HL-60/S4 (cell line): ENCODE measurements at regions not wholly inside any gene's neighbourhood (a gene's known extent, or its start where the extent isn't known, plus 50 kb on each side); places are given as distances from the start of the nearest gene placed in this dataset.
"Not testable (repeated sequence)": the region's sequence is repeated elsewhere in the genome, so short reads cannot be mapped to it uniquely, and the experiment has no call there.

Experiments
- in situ Hi-C: fragments of 300-500 bp; cut with MboI; formaldehyde crosslinking; loops from 2 replicates; pipeline ENCODE4 v1.14.3; 2022; ENCODE audit warnings: low sequenced_read_pairs

GRCh38 chr20:22838001-22838400 is 197.1 kb upstream of the SSTR4 start:
- in situ Hi-C loops = no loop called here

- in situ Hi-C loops = no loop called here
Observed at GRCh38 chr20:22841846-22842245, 193.3 kb upstream of the SSTR4 start.

- in situ Hi-C loops = no loop called here
Observed at GRCh38 chr20:22842793-22843192, 192.3 kb upstream of the SSTR4 start.

- in situ Hi-C loops = no loop called here
Observed at GRCh38 chr20:22844959-22845358, 190.2 kb upstream of the SSTR4 start.

DNA sequence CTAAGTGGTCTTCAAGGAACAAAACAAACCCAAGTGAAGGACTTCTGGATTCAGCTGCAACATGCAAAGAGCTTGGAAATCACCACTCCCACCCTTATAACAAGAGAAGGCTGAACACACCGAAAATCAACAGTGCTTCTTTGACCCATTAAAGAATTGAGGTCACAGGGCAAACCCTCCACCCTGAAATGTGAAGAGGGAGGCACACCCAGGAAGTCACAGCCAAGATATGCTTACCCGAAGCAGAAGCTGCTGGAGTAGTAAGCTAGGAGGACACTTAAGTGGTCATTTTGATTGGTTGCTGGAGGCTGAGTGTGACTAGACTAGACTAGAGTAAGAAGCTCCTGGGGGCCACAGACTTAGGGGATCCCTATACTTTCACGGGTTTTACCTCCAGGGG is 188.2 kb upstream of the SSTR4 start:
- in situ Hi-C loops = no loop called here

DNA sequence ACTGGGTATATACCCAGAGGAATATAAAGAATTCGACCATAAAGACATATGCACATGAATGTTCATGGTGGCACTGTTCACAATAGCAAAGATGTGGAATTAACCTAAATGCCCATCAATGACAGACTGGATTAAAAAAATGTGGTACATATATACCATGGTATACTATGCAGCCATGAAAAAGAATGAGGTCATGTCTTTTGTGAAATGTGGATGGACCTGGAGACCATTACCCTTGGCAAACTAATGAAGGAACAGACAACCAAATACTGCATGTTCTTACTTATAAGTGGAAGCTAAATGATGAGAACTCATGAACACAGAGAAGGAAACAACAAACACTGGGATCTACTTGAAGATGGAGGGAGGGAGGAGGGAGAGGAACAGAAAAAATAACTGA is 186.7 kb upstream of the SSTR4 start:
- in situ Hi-C loops = no loop called here

GRCh38 chr20:22851679-22852346 is 183.3 kb upstream of the SSTR4 start:
- in situ Hi-C loops = not testable (repeated sequence)

DNA sequence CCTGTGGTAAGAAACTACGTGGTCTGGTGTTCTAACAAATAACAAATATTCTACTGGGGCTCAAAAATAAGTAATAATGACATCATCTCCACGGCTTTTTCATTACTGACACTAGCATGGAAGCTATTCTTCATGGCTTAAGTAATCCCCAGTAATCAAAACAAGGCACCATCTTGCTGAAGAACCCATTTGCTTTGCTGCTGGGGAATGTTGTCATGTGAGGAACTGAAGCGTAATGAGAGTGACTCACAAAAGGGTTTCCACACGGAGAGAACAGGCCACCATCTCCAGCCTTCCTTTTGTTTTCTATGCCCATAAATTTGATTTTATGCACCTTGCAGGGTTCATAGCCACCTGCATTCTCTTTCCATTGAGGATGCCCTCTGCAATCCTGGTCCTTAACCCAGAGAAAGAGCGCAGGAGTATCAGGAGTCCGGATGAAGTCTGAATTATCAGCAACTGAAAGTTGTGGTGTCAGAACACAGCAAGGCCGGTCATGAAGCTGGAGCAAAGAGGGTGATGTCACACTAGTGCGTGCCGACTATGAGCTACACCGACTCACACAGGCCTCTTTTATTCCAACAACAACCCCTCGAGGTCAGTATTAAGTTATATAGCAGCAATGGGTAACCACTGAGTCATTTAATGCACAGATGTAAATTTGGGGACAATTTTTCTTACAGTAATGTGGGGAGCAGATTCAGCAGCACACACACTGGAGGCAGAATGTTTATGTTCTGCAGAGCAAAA is 173.7 kb upstream of the SSTR4 start:
- in situ Hi-C loops = no loop called here

DNA sequence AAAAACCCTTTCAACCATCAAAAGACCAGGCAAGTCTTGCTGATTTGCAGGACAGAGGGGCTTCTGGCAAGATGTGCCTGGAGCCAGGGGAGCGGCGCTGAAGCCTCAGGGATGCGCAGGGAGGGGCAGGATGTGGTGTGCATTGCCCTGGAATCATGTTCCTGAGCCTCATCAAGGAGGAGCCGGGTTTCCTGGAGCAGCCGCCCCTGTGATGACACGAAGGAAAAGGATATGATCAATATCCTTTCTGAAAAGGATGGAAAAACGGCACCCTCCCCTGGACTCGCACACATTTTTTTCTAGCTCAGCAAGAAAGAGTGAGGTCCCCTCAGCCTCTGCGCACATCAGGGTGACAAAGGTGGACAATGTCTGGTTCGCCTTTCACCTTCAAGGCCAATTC is 173.1 kb upstream of the SSTR4 start:
- in situ Hi-C loops = no loop called here

GRCh38 chr20:22862671-22863230 is 172.4 kb upstream of the SSTR4 start:
- in situ Hi-C loops = no loop called here

- in situ Hi-C loops = no loop called here
Observed at GRCh38 chr20:22863826-22864225, 171.3 kb upstream of the SSTR4 start.

DNA sequence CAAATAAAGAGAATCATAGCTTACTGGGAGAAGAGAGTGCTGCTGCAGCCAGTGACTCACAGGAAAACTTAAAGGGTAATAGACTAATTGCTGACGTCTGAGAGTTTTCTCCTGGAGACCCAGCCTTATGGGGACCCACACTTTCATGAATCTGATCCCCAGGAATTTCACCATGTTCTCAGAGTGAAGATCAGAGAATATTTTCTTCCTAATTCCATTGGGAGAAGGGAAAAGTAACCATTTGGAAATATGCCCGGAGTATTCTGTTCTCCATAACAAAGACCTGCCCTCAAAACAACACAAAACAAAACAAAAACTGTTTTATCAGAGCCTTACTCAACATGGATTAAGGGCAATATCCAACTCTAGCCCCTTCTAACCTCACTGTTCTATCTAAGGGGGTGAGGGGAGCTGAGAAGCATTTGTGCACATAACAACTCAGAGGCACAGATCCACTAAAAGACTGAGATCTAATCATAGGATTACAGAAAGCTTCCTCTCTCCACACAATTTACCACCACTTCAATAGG is 168.2 kb upstream of the SSTR4 start:
- in situ Hi-C loops = no loop called here

GRCh38 chr20:22878166-22878565 is 156.9 kb upstream of the SSTR4 start:
- in situ Hi-C loops = no loop called here

DNA sequence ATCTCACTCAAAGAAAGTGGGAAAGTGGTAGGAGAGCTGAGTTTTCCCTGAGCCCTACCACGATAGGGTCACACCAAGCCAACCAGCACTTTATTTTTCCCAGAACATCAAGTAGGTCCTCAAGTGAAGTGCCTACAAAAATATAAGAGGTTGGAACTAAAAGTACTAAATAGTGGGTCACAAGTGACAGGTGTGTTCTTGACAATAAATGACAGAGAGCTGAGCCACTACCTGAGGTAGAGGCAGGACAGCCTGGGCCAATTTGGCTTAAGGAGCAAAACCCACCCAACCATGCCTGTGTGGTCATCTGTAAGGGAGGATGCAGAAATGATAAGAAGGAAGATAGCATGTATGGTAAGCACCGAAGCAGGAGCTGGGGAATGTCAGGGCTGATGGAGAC is 154.8 kb upstream of the SSTR4 start:
- in situ Hi-C loops = no loop called here

- in situ Hi-C loops = no loop called here
Observed at GRCh38 chr20:22887796-22888195, 147.3 kb upstream of the SSTR4 start.

- in situ Hi-C loops = no loop called here
Observed at GRCh38 chr20:22890594-22891300, 144.4 kb upstream of the SSTR4 start.

DNA sequence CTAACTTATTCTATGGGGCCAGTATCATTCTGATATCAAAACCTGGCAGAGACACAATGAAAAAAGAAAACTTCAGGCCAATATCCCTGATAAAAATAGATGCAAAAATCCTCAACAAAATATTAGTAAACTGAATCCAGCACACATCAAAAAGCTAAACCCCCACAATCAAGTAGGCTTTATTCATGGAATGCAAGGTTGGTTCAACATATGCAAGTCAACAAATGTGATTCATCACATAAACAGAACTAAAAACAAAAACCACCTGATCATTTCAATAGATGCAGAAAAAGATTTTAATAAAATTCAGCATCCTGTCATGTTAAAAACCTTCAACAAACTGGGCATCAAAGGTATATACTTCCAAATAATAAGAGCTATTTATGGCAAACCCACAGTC is 133.9 kb upstream of the SSTR4 start:
- in situ Hi-C loops = no loop called here

DNA sequence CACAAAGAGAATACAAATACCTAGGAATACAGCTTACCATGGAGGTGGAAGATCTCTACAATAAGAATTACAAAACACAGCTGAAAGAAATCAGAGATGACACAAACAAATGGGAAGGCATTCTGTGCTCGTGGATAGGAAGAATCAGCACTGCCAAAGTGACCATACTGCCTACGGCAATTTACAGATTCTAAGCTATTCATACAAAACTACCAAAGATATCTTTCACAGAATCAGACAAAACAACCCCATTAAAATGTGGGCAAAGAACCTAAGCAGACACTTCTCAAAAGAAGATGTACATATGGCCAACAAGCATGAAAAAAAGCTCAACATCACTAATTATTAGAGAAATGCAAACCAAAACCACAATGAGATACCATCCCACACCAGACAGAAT is 133.2 kb upstream of the SSTR4 start:
- in situ Hi-C loops = no loop called here

- in situ Hi-C loops = no loop called here
Observed at GRCh38 chr20:22904386-22904785, 130.7 kb upstream of the SSTR4 start.

DNA sequence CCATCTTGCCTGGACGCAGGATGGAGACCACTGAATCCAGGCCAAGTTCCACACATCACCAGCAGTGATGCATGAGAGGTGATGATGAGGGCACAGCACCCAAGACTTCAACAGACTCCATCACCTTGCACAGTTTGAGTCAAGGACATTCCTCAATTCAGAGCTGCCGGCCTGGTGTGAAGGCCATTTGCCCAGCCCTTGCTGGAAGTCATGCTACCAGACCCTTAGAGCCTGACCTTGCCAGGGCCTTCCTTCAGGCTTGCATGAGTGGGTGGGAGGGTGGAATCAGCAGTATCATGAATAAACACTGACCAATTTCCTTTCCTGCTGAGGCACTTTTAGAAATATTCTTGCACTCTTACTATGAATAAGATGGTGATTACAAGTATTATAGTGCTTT is 130.2 kb upstream of the SSTR4 start:
- in situ Hi-C loops = no loop called here

DNA sequence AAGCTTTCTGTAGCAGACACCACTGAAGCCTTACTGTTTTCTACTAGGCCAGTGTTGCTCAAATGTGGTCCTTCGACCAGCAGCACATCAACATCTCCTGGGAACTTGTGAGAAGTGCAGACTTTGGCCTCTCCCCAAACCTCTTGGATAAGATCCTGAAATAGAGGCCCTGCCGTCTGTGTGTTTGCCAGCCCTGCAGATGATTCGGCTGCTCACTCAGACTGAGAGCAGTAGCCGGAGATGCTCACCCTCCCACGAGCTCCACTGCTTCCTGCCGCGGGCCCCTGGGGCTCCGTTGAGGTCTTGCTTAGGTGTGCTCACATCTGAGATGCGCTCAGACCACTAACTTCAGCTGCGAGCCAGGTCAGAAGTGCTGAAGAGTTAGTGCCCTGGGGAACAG is 129.5 kb upstream of the SSTR4 start:
- in situ Hi-C loops = no loop called here

DNA sequence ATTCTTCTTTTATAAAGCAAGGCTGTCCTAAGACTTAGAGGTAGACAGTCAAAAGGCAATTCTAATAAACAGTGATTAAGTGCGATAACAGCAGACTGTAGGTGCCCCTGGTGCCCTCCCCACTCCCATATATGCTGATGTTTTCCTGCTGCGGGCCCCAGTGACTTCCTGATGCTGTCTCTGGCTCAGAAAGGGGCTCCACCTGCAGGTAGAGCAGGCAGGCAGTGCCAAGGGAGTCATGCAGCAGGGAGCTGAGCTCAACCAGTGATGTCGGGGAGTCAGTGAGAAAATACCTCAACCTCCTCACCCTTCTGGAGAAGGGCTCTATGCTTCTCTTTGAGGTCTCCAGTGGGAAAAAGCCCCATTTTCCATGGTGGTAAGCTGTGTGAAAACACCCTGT is 126.7 kb upstream of the SSTR4 start:
- in situ Hi-C loops = no loop called here
